ENCODE measurements at regions not wholly inside any gene's neighbourhood (a gene's known extent, or its start where the extent isn't known, plus 50 kb on each side); places are given as distances from the start of the nearest gene placed in this dataset.

GRCh38 chr12:124420041-124420995, 125.4 kb downstream of the RFLNA start:
- H3K4me3 ChIP-seq (ENCODE audit: low read length) = no peak overlapping the region
- no peak for DNase-seq (ENCODE audit: low read depth)
- no peak for TF ChIP-seq CTCF (conservative IDR thresholded peaks at IDR 0.05; ENCODE audit: low read depth, low read length)

GRCh38 chr12:124419292-124420040, 124.6 kb downstream of the RFLNA start:
- DNase-seq (ENCODE audit: low read depth) = no peak

GRCh38 chr12:124418791-124419190, 123.9 kb downstream of the RFLNA start:
- H3K4me3 ChIP-seq (ENCODE audit: low read length) = no peak overlapping the region
- TF ChIP-seq CTCF (conservative IDR thresholded peaks at IDR 0.05; ENCODE audit: low read depth, low read length) = no peak
- no peak for DNase-seq (ENCODE audit: low read depth)

More at GRCh38 chr12:124419292-124420040, 124.6 kb downstream of the RFLNA start:
- no peak overlapping the region for H3K4me3 ChIP-seq (ENCODE audit: low read length)
- no peak for TF ChIP-seq CTCF (conservative IDR thresholded peaks at IDR 0.05; ENCODE audit: low read depth, low read length)

GRCh38 chr12:124418156-124418555, 123.3 kb downstream of the RFLNA start:
- DNase-seq (ENCODE audit: low read depth) = no peak
- H3K4me3 ChIP-seq (ENCODE audit: low read length) = no peak overlapping the region
- no peak for TF ChIP-seq CTCF (conservative IDR thresholded peaks at IDR 0.05; ENCODE audit: low read depth, low read length)

GRCh38 chr12:124416516-124417395, 121.9 kb downstream of the RFLNA start:
- no peak for TF ChIP-seq CTCF (conservative IDR thresholded peaks at IDR 0.05; ENCODE audit: low read depth, low read length)
- no peak for DNase-seq (ENCODE audit: low read depth)
- H3K4me3 ChIP-seq (ENCODE audit: low read length) = no peak overlapping the region

GRCh38 chr12:124415064-124415463, 120.2 kb downstream of the RFLNA start:
- DNase-seq (ENCODE audit: low read depth) = no peak
- no peak for TF ChIP-seq CTCF (conservative IDR thresholded peaks at IDR 0.05; ENCODE audit: low read depth, low read length)
- no peak overlapping the region for H3K4me3 ChIP-seq (ENCODE audit: low read length)

Data from retinal pigment epithelial cell (primary cell).